CD4-positive, alpha-beta T cell (primary cell): ENCODE measurements at regions not wholly inside any gene's neighbourhood (a gene's known extent, or its start where the extent isn't known, plus 50 kb on each side); places are given as distances from the start of the nearest gene placed in this dataset.

Source experiments
- ATAC-seq: fragments of 200-7000 bp; cut with Tn5 transposase; one replicate; pipeline ENCODE4 v1.10.0; 2022; ENCODE audit warnings: mild to moderate bottlenecking; ENCODE audit not compliant: poor library complexity
- CTCF ChIA-PET: fragments of 350-600 bp; sonication (Branson Sonifier 250); formaldehyde crosslinking; loops from one replicate; lab custom pipeline; 2021; ENCODE audit warnings: antibody characterized with exemption, inconsistent platforms; lab: Charles Lee
- POLR2A ChIA-PET: fragments of 350-600 bp; sonication (Branson Sonifier 250); formaldehyde crosslinking; loops from one replicate; lab custom pipeline; 2021; ENCODE audit warnings: antibody characterized with exemption, inconsistent platforms; lab: Charles Lee
- DNase-seq, 14 experiments: peaks; one replicate each; pipeline ENCODE4 v3.0.0-alpha.2; 2013 to 2020; ENCODE audit warnings: mixed read lengths in 2 of 14
- H3K27ac ChIP-seq, 2 donors: one replicate each; pipeline versions ENCODE4 v1.5.1 to v1.7.0; 2013; ENCODE audit warnings: low read length in 2 of 2, low read depth in 1 of 2, mild to moderate bottlenecking in 1 of 2
- H3K27me3 ChIP-seq, 2 experiments: 1 replicate in 1 of 2; 2 replicates in 1 of 2; pipeline versions ENCODE4 v1.6.1 to v1.7.0; 2013; ENCODE audit warnings: low read length in 2 of 2, control low read depth in 1 of 2, mild to moderate bottlenecking in 1 of 2, moderate library complexity in 1 of 2; ENCODE audit not compliant: insufficient read depth in 2 of 2, control insufficient read depth in 1 of 2
- H3K36me3 ChIP-seq: one replicate; pipeline ENCODE4 v1.6.1; 2013; ENCODE audit warnings: low read length, control low read depth; ENCODE audit not compliant: insufficient read depth
- H3K4me1 ChIP-seq: one replicate; pipeline ENCODE4 v1.6.1; 2013; ENCODE audit warnings: low read length, control low read depth; ENCODE audit not compliant: insufficient read depth
- H3K4me3 ChIP-seq: one replicate; pipeline ENCODE4 v1.5.1; 2013; ENCODE audit warnings: mild to moderate bottlenecking, low read length, moderate library complexity
- H3K9me3 ChIP-seq, 2 experiments: 1 replicate in 1 of 2; 2 replicates in 1 of 2; pipeline versions ENCODE4 v1.6.1 to v1.7.0; 2013; ENCODE audit warnings: low read length in 2 of 2, mild to moderate bottlenecking in 2 of 2, control low read depth in 1 of 2, moderate library complexity in 1 of 2; ENCODE audit not compliant: control insufficient read depth in 1 of 2, insufficient read depth in 1 of 2
- H3K27ac Mint-ChIP-seq: one replicate; pipeline ENCODE4 v1.8.0; 2020; ENCODE audit warnings: mixed read lengths
- H3K27me3 Mint-ChIP-seq: one replicate; pipeline ENCODE4 v1.8.0; 2021; ENCODE audit warnings: mixed read lengths
- H3K36me3 Mint-ChIP-seq: one replicate; pipeline ENCODE4 v1.8.0; 2021; ENCODE audit warnings: low read depth, mixed read lengths
- H3K4me1 Mint-ChIP-seq: one replicate; pipeline ENCODE4 v1.8.0; 2021; ENCODE audit warnings: low read depth, mixed read lengths
- H3K4me3 Mint-ChIP-seq: one replicate; pipeline ENCODE4 v1.8.0; 2020; ENCODE audit warnings: mild to moderate bottlenecking, mixed read lengths
- H3K9me3 Mint-ChIP-seq: one replicate; pipeline ENCODE4 v1.8.0; 2020; ENCODE audit warnings: mixed read lengths
- CTCF ChIP-seq: fragments of 200-600 bp; IDR thresholded peaks from one replicate; pipeline ENCODE4 v1.8.0; 2022; ENCODE audit warnings: antibody characterized with exemption, mild to moderate bottlenecking
- intact Hi-C, 2 experiments: fragments of 100-400 bp; cut with DNase I in 1 of 2; cut with micrococcal nuclease in 1 of 2; formaldehyde crosslinking; loops; one replicate each; pipeline versions ENCODE4 v1.15.1 to v1.9.0; 2023 to 2025; cut with DNase I, micrococcal nuclease

- H3K9me3 Mint-ChIP-seq = no peaks in the 10 kb centered on the region
- no peaks in the 10 kb centered on the region for H3K36me3 ChIP-seq
- no peak for DNase-seq
- H3K4me3 ChIP-seq = no peak overlapping the region
- peaks cover 18% of the 10 kb centered on the region for H3K4me1 Mint-ChIP-seq
- no peaks in the 10 kb centered on the region for H3K36me3 Mint-ChIP-seq
- no peak for TF ChIP-seq CTCF
- intact Hi-C loops = loop anchor here (5.0 kb wide), 2 partner anchors 1514 to 1519 kb away; no protein-coding TSS in a partner anchor
- no peak for ATAC-seq
- no peak overlapping the region for H3K4me3 Mint-ChIP-seq
- CTCF ChIA-PET = no interaction called here
- H3K27ac Mint-ChIP-seq = no peak overlapping the region
- peaks cover 2 to 33% of the 10 kb centered on the region in 2 experiments for H3K27me3 ChIP-seq
- peaks cover 46% of the 10 kb centered on the region for H3K27me3 Mint-ChIP-seq
- no peak overlapping the region for H3K27ac ChIP-seq
- no peaks in the 10 kb centered on the region for H3K4me1 ChIP-seq
- POLR2A ChIA-PET = no interaction called here
- H3K9me3 ChIP-seq = no peaks in the 10 kb centered on the region
Measured at GRCh38 chr2:156891609-156892008, 365.9 kb upstream of the GALNT5 start.

GRCh38 chr2:156892467-156893281, 364.8 kb upstream of the GALNT5 start:
- Histone ChIP-seq H3K27ac (no peak overlapping the region), H3K4me3 (no peak overlapping the region), H3K27me3 (peaks cover 2 to 33% of the 10 kb centered on the region in 2 experiments), H3K4me1 (no peaks in the 10 kb centered on the region), H3K36me3 (no peaks in the 10 kb centered on the region), H3K9me3 (no peaks in the 10 kb centered on the region)
- no peaks in the 10 kb centered on the region for H3K9me3 Mint-ChIP-seq
- intact Hi-C loops = loop anchor here (5.0 kb wide), 2 partner anchors 1515 to 1520 kb away; no protein-coding TSS in a partner anchor
- H3K4me3 Mint-ChIP-seq = no peak overlapping the region
- H3K4me1 Mint-ChIP-seq = peaks cover 18% of the 10 kb centered on the region
- H3K36me3 Mint-ChIP-seq = no peaks in the 10 kb centered on the region
- peaks cover 52% of the 10 kb centered on the region for H3K27me3 Mint-ChIP-seq
- ATAC-seq (peak; percentile 39), DNase-seq (peak in 3 of 14 experiments; percentile 18 to 28 (median 19))
- H3K27ac Mint-ChIP-seq = no peak overlapping the region
- POLR2A ChIA-PET = no interaction called here
- CTCF ChIA-PET = no interaction called here
- TF ChIP-seq CTCF = no peak

- Mint-ChIP-seq H3K4me1 (peaks cover 18% of the 10 kb centered on the region), H3K4me3 (no peak overlapping the region), H3K9me3 (peaks cover 4% of the 10 kb centered on the region), H3K27me3 (peaks cover 38% of the 10 kb centered on the region), H3K27ac (no peak overlapping the region), H3K36me3 (no peaks in the 10 kb centered on the region)
- DNase-seq (no peak), ATAC-seq (no peak)
- Histone ChIP-seq H3K36me3 (no peaks in the 10 kb centered on the region), H3K9me3 (no peaks in the 10 kb centered on the region), H3K4me3 (no peak overlapping the region), H3K27ac (no peak overlapping the region), H3K27me3 (peaks cover 2 to 22% of the 10 kb centered on the region in 2 experiments), H3K4me1 (no peaks in the 10 kb centered on the region)
- POLR2A ChIA-PET = no interaction called here
- CTCF ChIA-PET = no interaction called here
- TF ChIP-seq CTCF = no peak
- intact Hi-C loops = no loop called here
Measured at GRCh38 chr2:156896294-156896693, 361.2 kb upstream of the GALNT5 start.
